ENCODE measurements at regions not wholly inside any gene's neighbourhood (a gene's known extent, or its start where the extent isn't known, plus 50 kb on each side); places are given as distances from the start of the nearest gene placed in this dataset.
A peak's percentile ranks its signal among the peaks of the same experiment; 100 is the strongest.

DNA sequence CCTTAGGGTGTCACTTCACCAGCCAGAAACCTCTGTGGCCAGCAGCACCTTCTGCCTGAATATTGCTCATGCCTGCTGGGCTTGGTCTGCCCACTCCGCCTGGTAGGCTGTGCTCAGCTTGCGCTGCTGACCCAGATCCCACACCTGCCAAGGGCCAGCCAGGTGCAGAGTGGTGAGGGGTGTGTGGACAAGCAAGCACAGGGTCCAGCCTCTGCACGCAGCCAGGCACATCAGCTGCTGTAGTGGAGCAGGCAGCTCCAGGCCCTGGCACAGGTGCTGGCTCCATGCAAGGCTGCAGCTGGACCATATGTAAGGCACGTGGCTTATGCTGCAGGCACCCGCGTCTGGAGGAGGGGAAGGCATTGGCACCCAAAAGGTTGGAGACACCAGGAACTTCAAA, 567.4 kb downstream of the INHBA start:
- Histone ChIP-seq H3K27me3 (no peaks in the 10 kb centered on the region), H3K36me3 (no peaks in the 10 kb centered on the region), H3K4me1 (no peaks in the 10 kb centered on the region), H3K9me3 (no peaks in the 10 kb centered on the region), H3K4me3 (no peak overlapping the region), H3K27ac (no peak overlapping the region)
- DNase-seq (peak in 1 of 4 donors; percentile 73), ATAC-seq (no peak)
- TF ChIP-seq CTCF (IDR thresholded peaks at IDR 0.05) = no peak
- intact Hi-C loops (cut with DNase I) = no loop called here

DNA sequence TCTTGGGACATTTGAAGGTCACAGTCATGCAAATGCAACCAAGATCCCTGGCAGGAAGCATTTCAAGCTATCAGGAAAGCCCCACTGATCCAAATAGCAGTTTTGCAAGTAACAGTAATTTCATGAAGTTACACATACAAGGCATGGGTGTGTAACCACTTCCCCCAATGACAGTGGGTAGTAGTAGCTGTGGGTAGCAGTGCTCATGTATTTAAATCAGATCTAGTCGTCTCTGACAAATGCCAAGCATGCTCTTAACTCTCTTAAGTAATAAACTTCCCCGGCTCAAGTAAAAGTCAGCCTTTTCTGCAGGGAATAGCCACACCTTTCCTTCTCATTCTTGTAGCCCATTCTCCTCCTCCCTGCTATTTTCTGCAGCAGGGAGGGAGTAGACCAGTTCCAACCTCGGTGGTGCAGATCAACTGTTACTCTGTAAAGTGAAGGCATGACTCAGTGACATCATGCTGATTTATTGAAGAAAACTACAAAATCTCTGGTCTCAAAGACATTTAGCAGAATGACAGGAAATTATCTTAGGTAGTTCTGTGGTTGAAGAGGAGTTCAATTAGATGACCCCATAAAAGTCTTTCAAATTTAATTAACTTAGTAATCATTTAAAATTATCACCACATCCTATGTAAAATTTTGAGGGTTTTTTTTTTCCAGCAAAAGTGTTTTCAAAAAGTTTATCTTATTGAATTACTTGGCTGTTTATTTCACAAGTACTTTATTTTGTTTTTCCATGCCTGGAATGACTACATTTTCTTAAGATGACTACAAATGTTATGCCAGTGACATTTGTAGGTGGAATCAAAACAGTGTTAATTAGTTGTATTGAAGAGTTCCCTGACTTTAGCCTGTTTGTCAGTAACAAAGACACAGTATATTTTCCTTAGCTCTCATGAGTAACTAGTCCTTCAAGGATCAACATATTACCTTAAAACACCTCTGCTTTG, 568.3 kb downstream of the INHBA start:
- Histone ChIP-seq H3K9me3 (no peaks in the 10 kb centered on the region), H3K4me3 (no peak overlapping the region), H3K36me3 (no peaks in the 10 kb centered on the region), H3K27ac (peak overlapping the region in 1 of 2 donors; percentile 35), H3K4me1 (no peaks in the 10 kb centered on the region), H3K27me3 (no peaks in the 10 kb centered on the region)
- no peak for TF ChIP-seq CTCF (IDR thresholded peaks at IDR 0.05)
- DNase-seq (no peak), ATAC-seq (peak; percentile 72)
- intact Hi-C loops (cut with DNase I) = no loop called here

DNA sequence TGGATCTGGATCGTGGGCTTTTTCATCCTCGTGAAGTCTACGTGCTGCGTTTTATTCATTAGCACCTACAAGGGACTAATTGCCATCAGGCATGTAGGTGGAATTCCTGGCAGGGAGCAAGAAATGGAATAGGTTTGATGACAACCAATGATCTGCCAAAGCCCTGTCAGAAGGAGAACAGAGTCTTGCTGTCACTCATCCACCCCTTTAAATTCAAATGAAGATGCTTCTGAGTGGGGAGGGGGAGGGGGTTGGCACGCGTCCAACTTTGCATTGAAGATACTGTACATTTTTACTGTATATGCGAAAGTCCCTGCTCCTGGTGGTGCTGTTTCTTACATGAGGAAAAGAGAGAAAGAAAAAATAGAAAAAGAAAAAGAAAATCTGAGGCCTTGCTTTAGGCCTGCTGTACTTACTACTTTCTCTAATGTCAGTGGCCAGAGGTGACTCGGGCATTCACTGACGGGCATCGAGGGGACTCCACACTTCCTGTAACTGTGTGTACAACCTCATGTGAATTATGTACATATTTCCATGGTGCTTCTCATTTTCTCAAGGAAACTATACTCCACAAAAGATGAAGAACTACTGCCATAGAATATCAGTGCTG, 569.1 kb downstream of the INHBA start:
- intact Hi-C loops (cut with DNase I) = no loop called here
- no peaks in the 10 kb centered on the region for H3K4me1 ChIP-seq
- H3K36me3 ChIP-seq = no peaks in the 10 kb centered on the region
- ATAC-seq (peak; percentile 13), DNase-seq (no peak)
- TF ChIP-seq CTCF (IDR thresholded peaks at IDR 0.05) = no peak
- H3K27ac ChIP-seq = peak overlapping the region in 1 of 2 donors; percentile 35
- no peaks in the 10 kb centered on the region for H3K27me3 ChIP-seq
- H3K4me3 ChIP-seq = no peak overlapping the region
- no peaks in the 10 kb centered on the region for H3K9me3 ChIP-seq

DNA sequence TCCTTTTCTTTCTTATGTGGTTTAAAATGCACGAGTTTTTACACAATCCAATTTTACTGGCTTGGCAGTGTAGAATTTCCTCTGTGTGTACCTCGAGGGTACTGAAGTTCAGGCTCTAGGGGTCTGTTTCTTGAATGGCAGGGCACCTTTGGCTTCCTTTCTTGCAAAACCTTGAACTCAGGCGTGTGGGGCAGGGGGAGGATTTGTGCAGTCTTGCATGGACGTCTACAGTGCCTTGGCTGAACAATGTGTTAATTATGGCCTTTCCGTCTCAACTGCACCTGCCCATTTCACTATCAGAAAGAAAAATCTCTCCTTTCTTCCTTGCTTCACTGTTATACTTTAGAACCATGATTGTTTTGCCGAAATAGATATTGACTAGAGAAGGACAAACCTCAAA, 570.9 kb downstream of the INHBA start:
- H3K27me3 ChIP-seq = no peaks in the 10 kb centered on the region
- TF ChIP-seq CTCF (IDR thresholded peaks at IDR 0.05) = no peak
- H3K36me3 ChIP-seq = no peaks in the 10 kb centered on the region
- no peak for ATAC-seq
- no peak overlapping the region for H3K27ac ChIP-seq
- H3K4me1 ChIP-seq = no peaks in the 10 kb centered on the region
- intact Hi-C loops (cut with DNase I) = no loop called here
- no peak for DNase-seq
- no peaks in the 10 kb centered on the region for H3K9me3 ChIP-seq
- no peak overlapping the region for H3K4me3 ChIP-seq

- no peaks in the 10 kb centered on the region for H3K4me1 ChIP-seq
- no peaks in the 10 kb centered on the region for H3K27me3 ChIP-seq
- no peaks in the 10 kb centered on the region for H3K36me3 ChIP-seq
- DNase-seq (peak in 1 of 4 donors; percentile 43), ATAC-seq (no peak)
- intact Hi-C loops (cut with DNase I) = no loop called here
- H3K4me3 ChIP-seq = no peak overlapping the region
- no peak for TF ChIP-seq CTCF (IDR thresholded peaks at IDR 0.05)
- H3K27ac ChIP-seq = no peak overlapping the region
- no peaks in the 10 kb centered on the region for H3K9me3 ChIP-seq
Observed at GRCh38 chr7:41130561-41131236, 572.2 kb downstream of the INHBA start.

Data from left lung (tissue), 4 donors.